H9 (cell line): ENCODE measurements at regions not wholly inside any gene's neighbourhood (a gene's known extent, or its start where the extent isn't known, plus 50 kb on each side); places are given as distances from the start of the nearest gene placed in this dataset.

ENCODE experiments used
- DNase-seq: peaks from one replicate; pipeline ENCODE4 v3.0.0-alpha.2; 2017
- H2AFZ ChIP-seq: one replicate; pipeline ENCODE4 v1.6.1; 2013; ENCODE audit warnings: mild to moderate bottlenecking, low read length, control low read depth, moderate library complexity
- H2AK5ac ChIP-seq: 2 replicates; pipeline ENCODE4 v1.6.1; 2013; ENCODE audit warnings: low read length, control low read depth, mixed read lengths; ENCODE audit not compliant: insufficient read length
- H2BK120ac ChIP-seq: one replicate; pipeline ENCODE4 v1.6.1; 2013; ENCODE audit warnings: low read depth, mild to moderate bottlenecking, low read length, control low read depth, inconsistent platforms; ENCODE audit not compliant: poor library complexity, severe bottlenecking
- H2BK12ac ChIP-seq: 2 replicates; pipeline ENCODE4 v1.6.1; 2013; ENCODE audit warnings: low read length, control low read depth, mixed read lengths, low read depth; ENCODE audit not compliant: insufficient read length
- H2BK15ac ChIP-seq: 2 replicates; pipeline ENCODE4 v1.6.1; 2013; ENCODE audit warnings: low read depth, low read length, control low read depth
- H2BK20ac ChIP-seq: one replicate; pipeline ENCODE4 v1.6.1; 2013; ENCODE audit warnings: low read depth, mild to moderate bottlenecking, low read length, control low read depth, inconsistent platforms; ENCODE audit not compliant: poor library complexity, severe bottlenecking
- H2BK5ac ChIP-seq: 2 replicates; pipeline ENCODE4 v1.6.1; 2013; ENCODE audit warnings: low read length, control low read depth, mixed read lengths; ENCODE audit not compliant: insufficient read length
- H3K14ac ChIP-seq: 2 replicates; pipeline ENCODE4 v1.6.1; 2013; ENCODE audit warnings: low read length, control low read depth; ENCODE audit not compliant: insufficient read depth
- H3K18ac ChIP-seq: 2 replicates; pipeline ENCODE4 v1.6.1; 2013; ENCODE audit warnings: low read depth, mild to moderate bottlenecking, mixed read lengths, low read length, control low read depth; ENCODE audit not compliant: insufficient read length
- H3K23ac ChIP-seq: 2 replicates; pipeline ENCODE4 v1.6.1; 2013; ENCODE audit warnings: low read length, control low read depth, mixed read lengths, low read depth; ENCODE audit not compliant: insufficient read length
- H3K23me2 ChIP-seq: 2 replicates; pipeline ENCODE4 v1.6.1; 2013; ENCODE audit warnings: low read depth, mild to moderate bottlenecking, mixed read lengths, low read length, control low read depth; ENCODE audit not compliant: insufficient read length, poor library complexity, severe bottlenecking
- H3K27ac ChIP-seq: 2 replicates; pipeline ENCODE4 v1.5.1; 2013; ENCODE audit warnings: low read length, control low read depth, mixed read lengths, low read depth; ENCODE audit not compliant: insufficient read length
- H3K27me3 ChIP-seq: 2 replicates; pipeline ENCODE4 v1.6.1; 2013; ENCODE audit warnings: low read length, control low read depth, inconsistent platforms; ENCODE audit not compliant: insufficient read depth
- H3K4ac ChIP-seq: 2 replicates; pipeline ENCODE4 v1.6.1; 2013; ENCODE audit warnings: low read depth, mild to moderate bottlenecking, control low read depth, inconsistent platforms, low read length, moderate library complexity
- H3K4me1 ChIP-seq: 2 replicates; pipeline ENCODE4 v1.6.1; 2013; ENCODE audit warnings: low read length, control low read depth, inconsistent platforms; ENCODE audit not compliant: insufficient read depth
- H3K4me2 ChIP-seq: 2 replicates; pipeline ENCODE4 v1.6.1; 2013; ENCODE audit warnings: low read length, control low read depth, mixed read lengths; ENCODE audit not compliant: insufficient read length, insufficient read depth
- H3K56ac ChIP-seq: 2 replicates; pipeline ENCODE4 v1.6.1; 2013; ENCODE audit warnings: low read depth, mild to moderate bottlenecking, mixed read lengths, low read length, control low read depth; ENCODE audit not compliant: insufficient read length
- H3K79me1 ChIP-seq: 2 replicates; pipeline ENCODE4 v1.6.1; 2013; ENCODE audit warnings: low read depth, mild to moderate bottlenecking, moderate library complexity, low read length, control low read depth, inconsistent platforms; ENCODE audit not compliant: insufficient read depth, poor library complexity, severe bottlenecking
- H3K79me2 ChIP-seq: 2 replicates; pipeline ENCODE4 v1.6.1; 2013; ENCODE audit warnings: low read length, control low read depth, inconsistent platforms; ENCODE audit not compliant: insufficient read depth
- H3K9ac ChIP-seq: 2 replicates; pipeline ENCODE4 v1.6.1; 2013; ENCODE audit warnings: low read length, control low read depth, mixed read lengths; ENCODE audit not compliant: insufficient read length; ENCODE audit errors: extremely low read depth
- H3K9me3 ChIP-seq: one replicate; pipeline ENCODE4 v1.6.1; 2013; ENCODE audit warnings: low read depth, low read length, inconsistent platforms; ENCODE audit not compliant: control insufficient read depth
- H3T11ph ChIP-seq: one replicate; pipeline ENCODE4 v1.6.1; 2013; ENCODE audit warnings: mild to moderate bottlenecking, low read length, control low read depth, inconsistent platforms
- H4K20me1 ChIP-seq: one replicate; pipeline ENCODE4 v1.6.1; 2013; ENCODE audit not compliant: control insufficient read depth, insufficient read length, insufficient read depth
- H4K5ac ChIP-seq: 2 replicates; pipeline ENCODE4 v1.6.1; 2013; ENCODE audit warnings: low read depth, mild to moderate bottlenecking, mixed read lengths, low read length, control low read depth; ENCODE audit not compliant: insufficient read length
- H4K8ac ChIP-seq: replicated peaks from 2 replicates; pipeline ENCODE4 v1.6.1; 2013; ENCODE audit warnings: low read length, control low read depth, mixed read lengths, low read depth; ENCODE audit not compliant: insufficient read length
- H4K91ac ChIP-seq: 2 replicates; pipeline ENCODE4 v1.6.1; 2013; ENCODE audit warnings: low read depth, mild to moderate bottlenecking, moderate library complexity, mixed read lengths, low read length, control low read depth; ENCODE audit not compliant: insufficient read length
- H3K27ac Mint-ChIP-seq, 3 experiments: 2 replicates in 2 of 3; 3 replicates in 1 of 3; pipeline ENCODE4 v1.8.0; 2020 to 2021; ENCODE audit warnings: mixed read lengths in 3 of 3, mild to moderate bottlenecking in 1 of 3, moderate library complexity in 1 of 3
- H3K27me3 Mint-ChIP-seq: 2 replicates; pipeline ENCODE4 v1.8.0; 2021; ENCODE audit warnings: low read depth, mild to moderate bottlenecking, moderate library complexity, mixed read lengths
- H3K36me3 Mint-ChIP-seq, 3 experiments: 2 replicates in 2 of 3; 3 replicates in 1 of 3; pipeline ENCODE4 v1.8.0; 2020 to 2021; ENCODE audit warnings: low read depth in 3 of 3, mixed read lengths in 3 of 3; ENCODE audit not compliant: insufficient read depth in 1 of 3
- H3K4me1 Mint-ChIP-seq, 2 experiments: 2 replicates each; pipeline ENCODE4 v1.8.0; 2020; ENCODE audit warnings: mixed read lengths in 2 of 2
- H3K4me3 Mint-ChIP-seq, 2 experiments: 2 replicates in 1 of 2; 3 replicates in 1 of 2; pipeline ENCODE4 v1.8.0; 2020 to 2021; ENCODE audit warnings: mild to moderate bottlenecking in 2 of 2, mixed read lengths in 2 of 2, moderate library complexity in 1 of 2
- H3K9me3 Mint-ChIP-seq, 2 experiments: 2 replicates in 1 of 2; 3 replicates in 1 of 2; pipeline ENCODE4 v1.8.0; 2020; ENCODE audit warnings: mild to moderate bottlenecking in 2 of 2, mixed read lengths in 2 of 2, moderate library complexity in 1 of 2
- CTCF ChIP-seq: fragments of 200-600 bp; sonication (generic); conservative IDR thresholded peaks from 3 replicates; pipeline ENCODE4 v1.8.0; 2021; ENCODE audit warnings: antibody characterized with exemption, mild to moderate bottlenecking
- WGBS: extraction: QIAGEN DNeasy Blood & Tissue Kit; methylation state at CpG from one replicate; pipeline ENCODE4 v1.1.7; 2013; ENCODE audit warnings: missing lambda C conversion rate, low lambda C conversion rate, mixed read lengths; ENCODE audit not compliant: insufficient read length; ENCODE audit errors: extremely low coverage; 5-methylcytosine and 5-hydroxymethylcytosine counted together

GRCh38 chr14:83864106-83864505 lies 1665.8 kb upstream of the FLRT2 start:
- H3K14ac ChIP-seq = no peak overlapping the region
- H4K20me1 ChIP-seq = no peaks in the 10 kb centered on the region
- Mint-ChIP-seq H3K4me3 (no peak overlapping the region), H3K4me1 (peaks cover 9% of the 10 kb centered on the region in 2 experiments), H3K27ac (no peak overlapping the region), H3K27me3 (no peaks in the 10 kb centered on the region), H3K36me3 (peaks cover 0 to 3% (median 0%) of the 10 kb centered on the region in 3 experiments; a peak in 2 of 7 replicates), H3K9me3 (peaks cover 0 to 3% of the 10 kb centered on the region in 2 experiments; a peak in 2 of 5 replicates)
- H2BK20ac ChIP-seq = no peak overlapping the region
- H3K18ac ChIP-seq = no peak overlapping the region
- H3K56ac ChIP-seq = no peak overlapping the region
- H4K5ac ChIP-seq = no peak overlapping the region
- no peak for TF ChIP-seq CTCF
- no peaks in the 10 kb centered on the region for H3K23me2 ChIP-seq
- no peak overlapping the region for H3K27ac ChIP-seq
- no peak overlapping the region for H2BK12ac ChIP-seq
- H2AK5ac ChIP-seq = no peak overlapping the region
- H3K23ac ChIP-seq = no peak overlapping the region
- H4K8ac ChIP-seq = no peak overlapping the region
- DNase-seq = no peak
- H3K4me2 ChIP-seq = no peak overlapping the region
- no peak overlapping the region for H3K9ac ChIP-seq
- no peaks in the 10 kb centered on the region for H3K4me1 ChIP-seq
- no peaks in the 10 kb centered on the region for H3K79me2 ChIP-seq
- H3K27me3 ChIP-seq = no peaks in the 10 kb centered on the region
- H2BK5ac ChIP-seq = no peak overlapping the region
- no peaks in the 10 kb centered on the region for H3K9me3 ChIP-seq
- H2BK120ac ChIP-seq = no peak overlapping the region
- no peaks in the 10 kb centered on the region for H3K79me1 ChIP-seq
- H3K4ac ChIP-seq = no peak overlapping the region
- H2AFZ ChIP-seq = no peak overlapping the region
- WGBS = no CpG with 5 or more reads among the region's 5 CpGs
- H2BK15ac ChIP-seq = no peak overlapping the region
- H4K91ac ChIP-seq = no peak overlapping the region
- no peak overlapping the region for H3T11ph ChIP-seq
